ENCODE measurements at regions not wholly inside any gene's neighbourhood (a gene's known extent, or its start where the extent isn't known, plus 50 kb on each side); places are given as distances from the start of the nearest gene placed in this dataset.

GRCh38 chr10:111944331-111944730, 239.2 kb downstream of the GPAM start:
- no peak for TF ChIP-seq CTCF (IDR thresholded peaks at IDR 0.05)
- Histone ChIP-seq H3K4me3 (no peak overlapping the region), H3K27me3 (replicated peaks; ENCODE audit: insufficient read depth) (no peaks in the 10 kb centered on the region), H3K4me1 (ENCODE audit: control insufficient read depth in 1 of 2, low read depth in 2 of 2) (no peaks in the 10 kb centered on the region), H3K9me3 (no peaks in the 10 kb centered on the region), H3K27ac (no peak overlapping the region), H3K36me3 (no peaks in the 10 kb centered on the region)
- ATAC-seq (ENCODE audit: insufficient number of reproducible peaks, low FRiP score, low read depth) (no peak), DNase-seq (ENCODE audit: low spot score) (no peak)

GRCh38 chr10:111953949-111954348, 229.6 kb downstream of the GPAM start:
- Histone ChIP-seq H3K27ac (no peak overlapping the region), H3K9me3 (peaks cover 4% of the 10 kb centered on the region), H3K27me3 (replicated peaks; ENCODE audit: insufficient read depth) (no peaks in the 10 kb centered on the region), H3K4me3 (no peak overlapping the region), H3K4me1 (ENCODE audit: control insufficient read depth in 1 of 2, low read depth in 2 of 2) (no peaks in the 10 kb centered on the region), H3K36me3 (no peaks in the 10 kb centered on the region)
- TF ChIP-seq CTCF (IDR thresholded peaks at IDR 0.05) = no peak
- ATAC-seq (ENCODE audit: insufficient number of reproducible peaks, low FRiP score, low read depth) (no peak), DNase-seq (ENCODE audit: low spot score) (no peak)

- no peak overlapping the region for H3K27ac ChIP-seq
- DNase-seq (ENCODE audit: low spot score) (no peak), ATAC-seq (ENCODE audit: insufficient number of reproducible peaks, low FRiP score, low read depth) (no peak)
- no peak overlapping the region for H3K4me3 ChIP-seq
- TF ChIP-seq CTCF (IDR thresholded peaks at IDR 0.05) = no peak
- H3K27me3 ChIP-seq (replicated peaks; ENCODE audit: insufficient read depth) = no peaks in the 10 kb centered on the region
- peaks cover 4% of the 10 kb centered on the region for H3K9me3 ChIP-seq
- no peaks in the 10 kb centered on the region for H3K4me1 ChIP-seq (ENCODE audit: control insufficient read depth in 1 of 2, low read depth in 2 of 2)
- H3K36me3 ChIP-seq = no peaks in the 10 kb centered on the region
Observed at GRCh38 chr10:111954386-111954785, 229.2 kb downstream of the GPAM start.

GRCh38 chr10:111956841-111957240, 226.7 kb downstream of the GPAM start:
- no peak for TF ChIP-seq CTCF (IDR thresholded peaks at IDR 0.05)
- Histone ChIP-seq H3K27ac (no peak overlapping the region), H3K27me3 (replicated peaks; ENCODE audit: insufficient read depth) (no peaks in the 10 kb centered on the region), H3K36me3 (no peaks in the 10 kb centered on the region), H3K9me3 (peaks cover 4% of the 10 kb centered on the region), H3K4me1 (ENCODE audit: control insufficient read depth in 1 of 2, low read depth in 2 of 2) (no peaks in the 10 kb centered on the region), H3K4me3 (no peak overlapping the region)
- no peak for DNase-seq (ENCODE audit: low spot score)
- no peak for ATAC-seq (ENCODE audit: insufficient number of reproducible peaks, low FRiP score, low read depth)

GRCh38 chr10:111962951-111963350, 220.6 kb downstream of the GPAM start:
- H3K4me1 ChIP-seq (ENCODE audit: control insufficient read depth in 1 of 2, low read depth in 2 of 2) = no peaks in the 10 kb centered on the region
- no peak overlapping the region for H3K4me3 ChIP-seq
- DNase-seq (ENCODE audit: low spot score) = no peak
- H3K27ac ChIP-seq = no peak overlapping the region
- H3K27me3 ChIP-seq (replicated peaks; ENCODE audit: insufficient read depth) = no peaks in the 10 kb centered on the region
- no peaks in the 10 kb centered on the region for H3K36me3 ChIP-seq
- TF ChIP-seq CTCF (IDR thresholded peaks at IDR 0.05) = no peak
- ATAC-seq (ENCODE audit: insufficient number of reproducible peaks, low FRiP score, low read depth) = no peak
- H3K9me3 ChIP-seq = no peaks in the 10 kb centered on the region
